ENCODE measurements at regions not wholly inside any gene's neighbourhood (a gene's known extent, or its start where the extent isn't known, plus 50 kb on each side); places are given as distances from the start of the nearest gene placed in this dataset.
"Not testable (repeated sequence)": the region's sequence is repeated elsewhere in the genome, so short reads cannot be mapped to it uniquely, and the experiment has no call there.

DNA sequence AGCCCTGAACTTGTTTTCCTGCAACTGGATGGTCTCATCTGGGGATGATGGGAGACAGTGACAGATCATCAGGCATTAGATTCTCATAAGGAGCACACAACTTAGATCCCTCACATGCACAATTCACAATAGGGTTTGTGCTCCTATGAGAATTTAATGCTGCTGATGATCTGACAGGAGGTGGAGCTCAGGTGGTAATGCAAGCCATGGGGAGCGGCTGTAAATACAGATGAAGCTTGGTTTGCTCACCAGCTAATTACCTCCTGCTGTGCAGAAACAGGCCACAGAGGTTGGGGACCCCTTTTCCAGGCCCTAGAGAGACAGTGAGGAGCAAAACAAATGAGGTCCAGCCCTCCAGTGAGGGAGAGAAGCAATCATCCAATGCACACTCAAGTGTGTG is 168.6 kb downstream of the RGS9 start:
- no peaks in the 10 kb centered on the region for H3K4me1 ChIP-seq
- H3K9me3 ChIP-seq, result no peaks in the 10 kb centered on the region
- TF ChIP-seq, protein P1, sequence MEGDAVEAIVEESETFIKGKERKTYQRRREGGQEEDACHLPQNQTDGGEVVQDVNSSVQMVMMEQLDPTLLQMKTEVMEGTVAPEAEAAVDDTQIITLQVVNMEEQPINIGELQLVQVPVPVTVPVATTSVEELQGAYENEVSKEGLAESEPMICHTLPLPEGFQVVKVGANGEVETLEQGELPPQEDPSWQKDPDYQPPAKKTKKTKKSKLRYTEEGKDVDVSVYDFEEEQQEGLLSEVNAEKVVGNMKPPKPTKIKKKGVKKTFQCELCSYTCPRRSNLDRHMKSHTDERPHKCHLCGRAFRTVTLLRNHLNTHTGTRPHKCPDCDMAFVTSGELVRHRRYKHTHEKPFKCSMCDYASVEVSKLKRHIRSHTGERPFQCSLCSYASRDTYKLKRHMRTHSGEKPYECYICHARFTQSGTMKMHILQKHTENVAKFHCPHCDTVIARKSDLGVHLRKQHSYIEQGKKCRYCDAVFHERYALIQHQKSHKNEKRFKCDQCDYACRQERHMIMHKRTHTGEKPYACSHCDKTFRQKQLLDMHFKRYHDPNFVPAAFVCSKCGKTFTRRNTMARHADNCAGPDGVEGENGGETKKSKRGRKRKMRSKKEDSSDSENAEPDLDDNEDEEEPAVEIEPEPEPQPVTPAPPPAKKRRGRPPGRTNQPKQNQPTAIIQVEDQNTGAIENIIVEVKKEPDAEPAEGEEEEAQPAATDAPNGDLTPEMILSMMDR (IDR thresholded peaks at IDR 0.05), result no peak
- H3K27me3 ChIP-seq (ENCODE audit: low read depth), result no peaks in the 10 kb centered on the region
- no peak for DNase-seq
- no peak overlapping the region for H3K27ac ChIP-seq
- intact Hi-C loops (cut with DNase I), result no loop called here
- no peaks in the 10 kb centered on the region for H3K36me3 ChIP-seq
- H3K4me3 ChIP-seq, result no peak overlapping the region
- ATAC-seq, result no peak

DNA sequence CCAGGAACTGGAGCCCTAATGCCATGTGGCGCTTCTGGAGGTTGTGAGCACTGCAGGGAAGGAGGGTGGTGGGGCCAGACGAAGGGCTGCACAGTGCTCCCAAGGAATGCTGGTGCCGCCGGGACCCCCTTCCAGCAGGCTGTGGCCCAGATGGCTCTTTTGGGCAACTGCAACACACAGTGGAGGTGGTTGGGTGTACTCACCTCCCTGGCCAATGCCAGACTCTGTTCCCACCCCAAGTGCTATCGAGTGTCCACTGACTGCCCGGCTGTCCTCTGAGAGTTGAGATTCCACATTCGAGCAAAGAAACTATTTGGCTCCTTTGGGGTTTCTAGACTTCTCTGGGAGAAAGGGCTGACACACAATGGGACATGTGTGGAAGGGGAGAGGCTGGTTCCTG is 167.9 kb downstream of the RGS9 start:
- Histone ChIP-seq H3K4me1 (no peaks in the 10 kb centered on the region), H3K27ac (no peak overlapping the region), H3K27me3 (ENCODE audit: low read depth) (no peaks in the 10 kb centered on the region), H3K9me3 (no peaks in the 10 kb centered on the region), H3K4me3 (no peak overlapping the region), H3K36me3 (no peaks in the 10 kb centered on the region)
- ATAC-seq, result no peak
- intact Hi-C loops (cut with DNase I), result no loop called here
- DNase-seq, result no peak
- TF ChIP-seq, protein P1 (IDR thresholded peaks at IDR 0.05), result no peak

GRCh38 chr17:65301882-65302281 is 164.7 kb downstream of the RGS9 start:
- H3K4me3 ChIP-seq; H3K36me3 ChIP-seq; H3K4me1 ChIP-seq; DNase-seq; H3K9me3 ChIP-seq; H3K27ac ChIP-seq; ATAC-seq; intact Hi-C loops (cut with DNase I); H3K27me3 ChIP-seq (ENCODE audit: low read depth): not testable (repeated sequence)

DNA sequence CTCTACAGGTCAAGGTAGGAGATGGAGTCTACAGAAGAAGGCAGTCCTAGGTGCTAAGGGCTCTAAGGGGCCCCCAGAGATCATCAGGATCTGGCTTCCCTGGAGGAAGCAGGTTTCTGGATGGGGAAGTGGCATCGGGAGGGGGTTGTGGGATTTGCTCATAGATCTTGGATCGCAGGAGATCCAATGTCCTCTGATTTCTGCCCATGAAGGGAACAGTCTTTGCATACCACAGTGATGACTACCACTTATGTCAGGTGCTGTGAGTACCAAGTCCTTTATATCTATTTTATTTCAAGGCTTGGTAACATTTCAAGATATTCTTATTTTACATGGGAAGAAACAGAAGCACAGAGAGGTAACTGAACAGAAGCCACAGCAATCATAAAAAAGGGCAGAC is 164.0 kb downstream of the RGS9 start:
- no peak overlapping the region for H3K4me3 ChIP-seq
- no peaks in the 10 kb centered on the region for H3K9me3 ChIP-seq
- no peaks in the 10 kb centered on the region for H3K36me3 ChIP-seq
- intact Hi-C loops (cut with DNase I), result no loop called here
- TF ChIP-seq, protein P1 (IDR thresholded peaks at IDR 0.05), result no peak
- no peak for ATAC-seq
- no peak for DNase-seq
- H3K27ac ChIP-seq, result no peak overlapping the region
- no peaks in the 10 kb centered on the region for H3K27me3 ChIP-seq (ENCODE audit: low read depth)
- no peaks in the 10 kb centered on the region for H3K4me1 ChIP-seq

DNA sequence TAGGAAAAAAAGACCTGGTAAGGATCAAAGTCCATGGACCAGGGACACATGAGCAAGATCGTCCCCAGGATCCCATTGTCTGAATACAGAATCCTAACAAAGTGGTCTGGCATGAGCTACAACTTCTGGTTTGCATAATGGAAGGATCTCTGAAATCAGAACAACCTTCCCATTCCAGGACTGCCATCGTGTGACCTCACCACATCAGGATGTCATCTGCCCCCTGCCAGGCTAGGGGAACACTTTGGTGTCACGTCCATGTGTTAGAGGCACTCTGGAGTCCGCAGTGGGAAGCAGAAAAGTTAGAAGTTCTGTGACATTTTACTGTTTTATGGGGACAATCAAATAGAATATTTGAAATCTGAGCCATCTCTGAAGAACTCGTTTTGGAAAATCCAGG is 160.7 kb downstream of the RGS9 start:
- Histone ChIP-seq H3K9me3 (no peaks in the 10 kb centered on the region), H3K4me3 (no peak overlapping the region), H3K4me1 (no peaks in the 10 kb centered on the region), H3K27ac (no peak overlapping the region), H3K27me3 (ENCODE audit: low read depth) (no peaks in the 10 kb centered on the region), H3K36me3 (no peaks in the 10 kb centered on the region)
- no peak for ATAC-seq
- DNase-seq, result no peak
- intact Hi-C loops (cut with DNase I), result loop anchor here (10.0 kb wide), 1 partner anchor 257 kb away; no protein-coding TSS in a partner anchor
- TF ChIP-seq, protein P1 (IDR thresholded peaks at IDR 0.05), result no peak

GRCh38 chr17:65297384-65297783 is 160.2 kb downstream of the RGS9 start:
- Histone ChIP-seq H3K4me3 (no peak overlapping the region), H3K36me3 (no peaks in the 10 kb centered on the region), H3K27ac (no peak overlapping the region), H3K9me3 (no peaks in the 10 kb centered on the region), H3K4me1 (no peaks in the 10 kb centered on the region), H3K27me3 (ENCODE audit: low read depth) (no peaks in the 10 kb centered on the region)
- ATAC-seq, result peak in 1 of 2 donors; percentile 13
- TF ChIP-seq, protein P1 (IDR thresholded peaks at IDR 0.05), result no peak
- DNase-seq, result no peak
- intact Hi-C loops (cut with DNase I), result loop anchor here (10.0 kb wide), 1 partner anchor 257 kb away; no protein-coding TSS in a partner anchor

Measured in lower lobe of right lung (tissue), 2 donors.